Activated naive CD4-positive, alpha-beta T cell treated with anti-CD3 and anti-CD28 coated beads, Interleukin-2, amount 50 U/mL, for 16 hours (primary cell): ENCODE measurements at regions not wholly inside any gene's neighbourhood (a gene's known extent, or its start where the extent isn't known, plus 50 kb on each side); places are given as distances from the start of the nearest gene placed in this dataset.
"Not testable (repeated sequence)": the region's sequence is repeated elsewhere in the genome, so short reads cannot be mapped to it uniquely, and the experiment has no call there.

Experiments used
- DNase-seq: peaks from one replicate; pipeline ENCODE4 v3.0.0-alpha.2; 2020

DNA sequence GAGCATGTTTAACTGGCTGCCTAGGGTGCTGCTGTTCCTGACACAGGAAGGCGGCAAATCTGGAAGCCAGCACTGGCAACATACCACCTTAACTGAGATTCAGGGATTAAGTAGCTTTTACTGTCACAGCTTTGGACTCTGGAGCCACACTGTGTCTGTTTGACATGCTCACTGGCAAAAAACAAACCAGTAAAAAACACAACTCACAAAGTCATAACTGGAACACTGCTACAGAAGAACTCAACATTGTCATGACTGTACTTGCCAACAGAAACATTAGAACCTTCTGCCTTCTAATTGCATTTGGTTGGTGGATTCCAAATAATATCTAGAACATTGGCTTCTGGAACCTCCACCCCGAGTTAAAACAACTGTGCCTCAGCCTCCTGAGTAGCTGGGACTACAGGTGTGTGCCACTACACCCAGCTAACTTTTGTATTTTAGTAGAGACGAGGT lies 117.6 kb downstream of the TTC6 start:
- DNase-seq: no peak

DNA sequence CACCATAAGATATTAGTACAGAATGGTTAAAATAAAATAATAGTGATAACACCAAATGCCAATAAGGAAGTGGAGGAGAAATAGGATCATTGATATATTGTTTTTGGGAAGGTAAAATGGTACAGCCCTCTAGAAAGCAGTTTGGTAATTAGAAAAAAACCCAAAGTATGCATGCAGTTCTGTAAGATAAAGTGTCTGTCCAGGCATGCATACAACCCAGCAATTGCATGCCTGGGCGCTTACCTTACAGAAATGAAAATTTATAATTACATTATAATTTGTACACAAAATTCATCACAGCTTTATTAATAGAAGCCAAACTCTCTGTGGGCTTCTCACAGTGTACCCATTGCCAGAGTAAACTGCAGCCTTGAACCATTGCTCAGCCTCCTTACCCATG lies 124.7 kb downstream of the TTC6 start:
- no peak for DNase-seq

DNA sequence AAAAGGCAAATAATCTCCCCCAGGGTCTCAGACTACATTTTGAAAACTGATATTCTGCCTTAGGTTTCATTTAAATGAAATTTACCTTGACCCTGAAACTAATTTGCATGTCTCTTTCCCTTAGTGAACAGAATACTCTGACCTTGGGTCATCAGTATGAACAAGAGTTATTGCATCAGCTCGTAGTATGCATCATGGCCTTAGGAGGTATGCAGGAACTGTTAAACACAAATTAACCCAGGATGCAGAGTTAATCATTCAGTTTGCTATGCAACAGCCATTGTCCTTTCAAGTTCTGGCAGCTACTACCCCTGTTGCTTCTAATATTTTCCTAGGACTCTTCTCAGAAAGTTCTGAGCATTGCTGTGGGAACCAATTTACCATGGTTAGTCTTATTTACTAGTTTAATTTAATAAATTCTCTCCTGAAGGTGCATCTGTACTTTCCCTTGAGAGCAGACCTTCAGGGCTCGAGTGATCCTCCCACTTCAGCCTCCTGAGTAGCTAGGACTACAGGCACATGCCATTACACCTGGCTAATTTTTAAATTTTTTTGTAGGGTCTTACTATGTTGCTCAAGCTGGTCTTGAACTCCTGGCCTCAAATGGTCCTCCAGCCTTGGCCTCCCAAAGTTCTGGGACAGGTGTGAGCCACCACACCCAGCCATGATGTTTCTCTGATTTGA lies 126.7 kb downstream of the TTC6 start:
- DNase-seq: no peak

DNA sequence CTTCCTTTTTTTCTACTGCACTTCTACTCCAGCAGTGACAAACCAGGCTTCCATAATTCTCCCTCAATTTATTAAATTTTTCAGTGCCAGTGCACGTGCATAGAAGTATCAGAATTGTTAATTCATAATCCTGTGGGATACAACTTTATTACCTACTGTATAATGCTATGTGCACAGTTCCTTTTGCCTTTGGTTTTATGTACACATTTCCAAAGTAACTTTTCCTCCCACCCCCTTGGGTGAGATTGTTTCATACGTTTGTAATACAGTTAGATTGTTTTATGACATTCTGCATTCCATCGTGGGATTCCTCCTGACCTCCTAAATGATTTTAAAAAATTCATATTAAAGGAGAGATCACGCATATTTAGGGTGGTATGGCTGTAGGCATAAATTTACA lies 128.1 kb downstream of the TTC6 start:
- no peak for DNase-seq

DNA sequence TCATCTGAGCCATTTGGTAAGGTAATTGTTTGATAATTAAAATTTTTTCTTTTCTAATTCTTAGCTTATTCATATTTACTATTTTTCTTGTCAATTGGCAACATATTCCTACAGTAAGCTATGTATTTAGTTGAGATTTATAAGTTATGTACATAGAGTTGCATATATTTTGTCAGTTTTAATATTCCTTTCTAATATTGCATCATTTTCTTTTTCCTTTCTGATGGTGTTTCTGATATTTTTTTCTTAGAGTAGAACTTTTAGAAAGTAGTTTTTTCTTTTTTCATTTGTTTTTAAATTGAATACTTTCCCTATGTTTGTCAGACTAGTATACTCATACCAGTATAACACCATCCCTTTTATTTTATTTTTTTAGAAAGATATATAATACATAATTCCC lies 131.3 kb downstream of the TTC6 start:
- DNase-seq: no peak

DNA sequence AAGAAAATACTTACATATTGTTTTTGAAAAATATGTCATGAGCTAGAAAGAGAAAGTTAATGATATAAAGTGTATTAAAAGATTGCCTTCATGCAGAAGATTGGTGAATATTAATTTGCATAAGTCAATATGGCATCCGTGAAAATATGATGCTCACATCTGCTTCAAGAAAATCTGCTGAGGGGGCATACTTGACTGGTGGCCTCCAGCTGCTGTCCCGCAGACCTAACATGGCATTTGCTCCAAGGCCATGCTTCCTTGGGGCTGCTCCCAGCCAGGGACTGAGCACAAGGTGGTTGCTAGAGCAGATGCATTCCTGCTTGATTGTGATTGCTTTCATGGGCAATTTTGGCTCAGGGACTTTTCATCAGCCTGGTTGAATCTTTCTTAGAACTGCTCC lies 133.8 kb downstream of the TTC6 start:
- DNase-seq: no peak

DNA sequence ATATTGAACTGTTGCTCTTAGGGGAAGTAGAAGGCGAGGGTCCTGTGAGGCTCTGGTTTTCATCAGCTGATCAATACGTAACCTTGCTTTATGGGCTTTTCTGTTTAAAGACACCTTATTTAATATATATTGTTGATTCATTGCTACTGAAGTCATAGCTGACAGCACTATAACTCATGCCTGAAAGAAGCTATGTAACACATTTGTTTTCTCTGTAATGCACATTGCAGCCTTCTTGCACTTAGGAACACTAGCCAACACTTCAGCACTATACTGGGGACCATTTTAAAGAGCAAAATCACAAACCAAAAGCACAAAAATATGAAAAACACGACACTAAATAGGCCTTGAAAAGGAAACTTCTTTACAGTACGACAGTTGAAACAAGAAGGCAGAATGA lies 135.7 kb downstream of the TTC6 start:
- no peak for DNase-seq

DNA sequence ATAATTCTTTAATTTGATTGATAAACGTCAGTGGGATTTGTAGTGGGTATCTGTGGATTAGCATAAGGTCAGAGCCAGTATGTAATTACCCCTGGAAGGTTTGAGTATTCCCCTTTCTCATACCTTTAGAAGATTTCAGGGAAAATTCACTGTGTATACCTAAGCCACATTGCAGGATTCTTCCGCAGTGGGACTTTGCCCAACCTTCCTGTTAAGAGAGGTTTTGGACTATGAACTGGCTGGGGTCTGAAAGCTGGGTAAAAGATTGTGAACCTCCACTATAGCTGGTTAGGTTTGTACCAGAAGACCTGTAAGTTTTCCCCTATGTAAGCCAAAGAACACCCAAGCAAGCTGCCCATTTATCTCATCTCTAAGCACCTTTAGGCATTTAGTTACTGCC lies 150.2 kb downstream of the TTC6 start:
- DNase-seq: no peak

DNA sequence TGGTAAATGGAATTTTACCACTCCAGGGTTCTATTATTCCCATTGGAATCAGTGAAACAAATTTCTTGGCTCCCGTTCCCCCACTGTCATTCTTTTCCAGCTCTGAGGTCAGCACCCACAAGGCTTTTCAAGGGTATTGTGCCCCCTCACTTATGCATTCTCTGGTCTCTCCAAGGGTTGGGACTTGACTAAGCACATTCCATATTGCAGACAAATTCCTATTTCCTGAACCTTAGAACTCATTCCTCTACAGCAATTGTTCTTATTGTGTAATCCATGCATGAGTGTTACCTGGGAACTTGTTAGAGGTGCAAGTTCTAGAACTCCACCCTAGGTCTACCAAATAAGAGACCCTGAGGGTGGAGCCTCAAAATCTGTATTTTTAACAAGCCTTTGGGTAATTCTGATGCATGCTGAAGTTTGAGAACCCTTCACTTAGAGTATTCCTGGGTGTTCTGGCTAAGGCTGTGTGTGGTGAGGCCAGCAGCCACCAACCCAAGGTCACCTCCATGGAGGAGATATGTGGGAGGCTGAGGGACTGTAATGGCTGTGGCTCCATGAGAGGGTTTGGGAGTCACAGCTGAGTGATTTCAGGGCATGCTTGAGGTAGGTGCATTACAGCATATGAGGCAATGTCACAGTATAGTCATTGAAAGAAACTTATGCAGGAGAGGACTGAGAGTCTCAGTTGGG lies 150.9 kb downstream of the TTC6 start:
- DNase-seq: no peak

DNA sequence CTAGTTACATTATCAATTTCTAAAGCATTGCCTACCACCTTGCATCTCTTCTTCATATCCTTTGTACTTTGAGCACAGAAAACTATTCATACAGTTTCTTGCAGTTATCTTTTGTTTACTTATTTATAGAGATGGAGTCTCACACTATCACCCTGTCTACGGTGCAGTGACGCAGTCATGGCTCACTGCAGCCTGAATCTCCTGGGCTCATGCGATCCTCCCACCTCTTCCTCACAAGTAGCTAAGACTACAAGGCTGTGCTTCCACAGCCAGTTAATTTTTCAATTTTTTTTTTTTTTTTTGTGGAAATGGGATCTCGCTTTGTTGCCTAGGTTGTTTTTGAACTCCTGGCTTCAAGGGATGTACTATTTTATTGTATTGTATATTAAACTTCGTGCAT lies 158.0 kb downstream of the TTC6 start:
- DNase-seq: no peak

DNA sequence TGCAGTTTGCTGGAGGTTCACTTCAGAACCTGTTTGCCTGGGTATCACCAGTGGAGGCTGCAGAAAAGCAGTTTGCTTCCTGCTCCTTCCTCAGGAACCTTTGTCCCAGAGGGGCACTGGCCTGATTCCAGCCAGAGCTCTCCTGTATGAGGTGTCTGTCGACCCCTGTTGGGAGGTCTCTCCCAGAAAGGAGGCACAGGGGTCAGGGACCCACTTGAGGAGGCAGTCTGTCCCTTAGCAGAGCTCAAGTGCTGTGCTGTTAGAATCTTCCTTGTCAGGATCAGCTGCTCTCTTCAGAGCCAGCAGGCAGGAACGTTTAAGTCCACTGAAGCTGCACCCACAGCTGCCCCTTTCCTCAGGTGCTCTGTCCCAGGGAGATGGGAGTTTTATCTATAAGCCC lies 164.8 kb downstream of the TTC6 start:
- DNase-seq: not testable (repeated sequence)

DNA sequence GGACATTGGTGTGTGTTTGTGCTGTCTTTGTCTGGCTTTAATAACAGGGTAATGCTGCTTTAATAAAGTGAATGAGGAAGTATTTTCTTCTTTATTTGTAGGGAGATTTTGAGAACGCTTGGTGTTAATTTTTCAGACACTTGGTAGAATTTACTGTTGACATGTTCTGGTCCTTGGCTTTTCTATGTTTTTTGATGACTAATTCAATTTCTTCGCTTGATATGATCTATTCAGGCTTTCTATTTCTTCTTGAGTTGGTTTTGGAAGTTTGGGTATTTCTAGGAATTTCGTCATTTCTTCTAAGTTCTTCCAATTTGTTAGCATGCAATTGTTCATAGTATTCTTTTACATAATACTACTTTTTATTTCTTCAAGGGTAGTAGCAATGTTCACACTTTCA lies 167.8 kb downstream of the TTC6 start:
- DNase-seq: no peak

DNA sequence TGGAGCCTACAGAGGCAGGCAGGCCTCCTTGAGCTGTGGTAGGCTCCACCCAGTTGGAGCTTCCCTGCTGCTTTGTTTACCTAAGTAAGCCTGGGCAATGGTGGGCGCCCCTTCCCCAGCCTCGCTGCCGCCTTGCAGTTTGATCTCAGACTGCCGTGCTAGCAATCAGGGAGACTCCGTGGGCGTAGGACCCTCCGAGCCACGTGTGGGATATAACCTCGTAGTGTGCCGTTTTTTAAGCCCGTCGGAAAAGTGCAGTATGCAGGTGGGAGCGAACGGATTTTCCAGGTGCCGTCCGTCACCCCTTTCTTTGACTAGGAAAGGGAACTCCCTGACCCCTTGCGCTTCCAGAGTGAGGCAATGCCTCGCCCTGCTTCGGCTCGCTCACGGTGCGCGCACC lies 176.9 kb downstream of the TTC6 start:
- not testable (repeated sequence) for DNase-seq

DNA sequence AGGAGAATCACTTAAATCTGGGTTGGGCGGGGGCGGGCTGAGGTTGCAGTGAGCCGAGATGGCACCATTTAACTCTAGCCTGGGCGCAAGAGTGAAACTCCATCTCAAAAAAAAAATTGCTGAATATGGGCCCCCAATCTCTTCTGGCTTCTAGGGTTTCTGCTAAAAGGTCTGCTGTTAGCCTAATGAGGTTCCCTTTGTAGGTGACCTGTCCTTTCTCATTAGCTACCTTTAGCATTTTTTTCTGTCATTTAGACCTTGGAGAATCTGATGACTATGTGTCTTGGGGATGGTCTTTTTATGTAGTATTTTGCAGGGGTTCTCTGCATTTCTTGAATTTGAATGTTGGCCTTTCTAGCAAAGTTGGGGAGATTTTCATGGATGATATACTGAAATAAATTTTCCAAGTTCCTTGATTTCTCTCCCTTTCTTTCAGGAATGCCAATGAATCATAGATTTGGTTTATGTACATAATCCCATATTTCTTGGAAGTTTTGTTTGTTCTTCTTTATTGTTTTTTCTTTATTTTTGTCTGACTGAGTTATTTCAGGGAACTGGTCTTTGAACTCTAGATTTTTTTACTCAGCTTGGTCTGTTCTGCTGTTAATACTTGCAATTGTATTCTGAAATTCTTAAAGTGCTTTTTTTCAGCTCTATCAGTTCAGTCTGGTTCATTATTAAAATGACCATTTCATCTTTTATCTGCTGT lies 181.5 kb downstream of the TTC6 start:
- no peak for DNase-seq

DNA sequence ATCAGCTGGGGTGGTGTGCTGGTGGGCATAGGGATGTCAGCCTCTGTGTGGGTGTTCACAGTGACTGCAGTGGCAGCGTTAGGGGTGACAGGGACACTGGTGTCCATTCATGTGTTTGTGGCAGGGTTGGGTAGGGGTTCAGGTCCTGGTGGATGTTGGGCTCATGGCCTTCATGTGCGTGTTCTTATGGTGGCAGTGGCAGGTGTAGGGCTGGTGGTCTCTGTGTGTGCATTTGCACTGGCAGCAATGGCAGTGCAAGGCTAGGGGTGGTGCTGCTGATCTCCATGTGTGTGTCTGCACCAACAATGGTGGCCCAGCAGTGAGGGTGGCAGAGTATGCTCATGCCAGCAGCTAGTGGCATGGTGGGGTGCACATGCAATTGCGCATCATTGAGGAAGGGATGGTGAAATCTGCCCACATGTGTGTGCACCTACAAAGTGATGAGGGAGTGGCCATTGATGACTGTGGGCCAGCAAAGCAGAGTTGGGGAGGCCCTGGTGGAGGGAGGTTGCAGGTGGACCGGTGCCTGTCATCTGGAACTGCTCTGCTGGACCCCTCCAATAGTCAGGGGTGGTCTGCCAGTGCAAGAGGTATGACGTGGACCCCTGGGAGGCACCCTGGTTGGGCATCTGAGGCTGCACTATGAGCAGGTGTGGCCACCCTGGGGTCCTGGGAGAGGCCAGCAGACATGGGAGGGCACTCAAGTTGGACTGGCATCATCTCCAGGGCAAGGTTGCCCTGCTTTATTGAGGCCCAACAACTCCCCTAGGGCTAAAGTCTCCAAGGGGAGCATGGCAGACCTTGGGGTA lies 182.9 kb downstream of the TTC6 start:
- DNase-seq: no peak

DNA sequence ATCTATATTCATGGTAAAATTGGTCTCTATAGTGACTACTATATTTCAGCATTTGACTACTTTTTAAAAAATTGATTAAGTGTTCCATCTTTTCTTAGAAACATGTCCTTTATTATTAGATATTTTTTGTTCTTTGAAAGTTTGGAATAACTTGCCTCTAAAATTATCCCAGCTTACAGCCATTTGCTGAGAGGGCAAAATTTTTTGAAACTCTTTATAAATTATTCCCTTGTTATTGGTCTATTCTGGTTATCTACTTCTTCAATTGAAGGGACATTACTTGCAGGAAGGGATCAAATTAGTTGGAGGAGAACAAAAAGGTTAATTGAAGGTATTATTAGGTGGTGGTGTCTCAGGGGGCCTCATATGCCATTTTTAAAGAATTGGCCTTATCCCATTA lies 184.1 kb downstream of the TTC6 start:
- DNase-seq: no peak

DNA sequence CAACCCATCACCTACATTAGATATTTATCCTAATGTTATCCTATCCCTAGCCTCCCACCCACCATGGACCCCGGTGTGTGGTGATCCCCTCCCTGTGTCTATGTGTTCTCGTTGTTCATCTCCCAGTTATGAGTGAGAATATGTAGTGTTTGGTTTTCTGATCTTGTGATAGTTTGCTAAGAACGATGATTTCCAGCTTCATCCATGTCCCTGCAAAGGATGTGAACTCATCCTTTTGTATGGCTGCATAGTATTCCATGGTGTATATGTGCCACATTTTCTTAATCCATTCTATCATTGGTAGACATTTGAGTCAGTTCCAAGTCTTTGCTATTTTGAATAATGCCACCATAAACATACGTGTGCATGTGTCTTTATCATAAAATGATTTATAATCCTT lies 185.3 kb downstream of the TTC6 start:
- DNase-seq: not testable (repeated sequence)

DNA sequence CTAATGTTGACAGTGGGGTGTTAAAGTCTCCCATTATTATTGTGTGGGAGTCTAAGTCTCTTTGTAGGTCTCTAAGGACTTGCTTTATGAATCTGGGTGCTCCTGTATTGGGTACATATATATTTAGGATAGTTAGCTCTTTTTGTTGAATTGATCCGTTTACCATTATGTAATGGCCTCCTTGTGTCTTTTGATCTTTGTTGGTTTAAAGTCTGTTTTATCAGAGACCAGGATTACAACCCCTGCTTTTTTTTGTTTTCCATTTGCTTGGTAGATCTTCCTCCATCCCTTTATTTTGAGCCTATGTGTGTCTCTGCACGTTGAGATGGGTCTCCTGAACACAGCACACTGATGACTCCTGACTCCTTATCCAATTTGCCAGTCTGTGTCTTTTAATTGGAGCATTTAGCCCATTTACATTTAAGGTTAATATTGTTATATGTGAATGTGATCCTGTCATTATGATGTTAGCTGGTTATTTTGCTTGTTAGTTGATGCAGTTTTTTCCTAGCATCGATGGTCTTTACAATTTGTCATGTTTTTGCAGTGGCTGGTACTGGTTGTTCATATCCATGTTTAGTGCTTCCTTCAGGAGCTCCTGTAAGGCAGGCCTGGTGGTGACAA lies 188.9 kb downstream of the TTC6 start:
- DNase-seq: not testable (repeated sequence)

DNA sequence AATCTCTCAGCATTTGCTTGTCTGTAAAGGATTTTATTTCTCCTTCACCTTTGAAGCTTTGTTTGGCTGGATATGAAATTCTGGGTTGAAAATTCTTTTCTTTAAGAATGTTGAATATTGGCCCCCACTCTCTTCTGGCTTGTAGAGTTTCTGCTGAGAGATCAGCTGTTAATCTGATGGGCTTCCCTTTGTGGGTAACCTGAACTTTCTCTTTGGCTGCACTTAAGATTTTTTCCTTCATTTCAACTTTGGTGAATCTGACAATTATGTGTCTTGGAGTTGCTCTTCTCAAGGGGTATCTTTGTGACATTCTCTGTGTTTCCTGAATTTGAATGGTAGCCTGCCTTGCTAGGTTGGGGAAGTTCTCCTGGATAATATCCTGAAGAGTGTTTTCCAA lies 189.4 kb downstream of the TTC6 start:
- not testable (repeated sequence) for DNase-seq

DNA sequence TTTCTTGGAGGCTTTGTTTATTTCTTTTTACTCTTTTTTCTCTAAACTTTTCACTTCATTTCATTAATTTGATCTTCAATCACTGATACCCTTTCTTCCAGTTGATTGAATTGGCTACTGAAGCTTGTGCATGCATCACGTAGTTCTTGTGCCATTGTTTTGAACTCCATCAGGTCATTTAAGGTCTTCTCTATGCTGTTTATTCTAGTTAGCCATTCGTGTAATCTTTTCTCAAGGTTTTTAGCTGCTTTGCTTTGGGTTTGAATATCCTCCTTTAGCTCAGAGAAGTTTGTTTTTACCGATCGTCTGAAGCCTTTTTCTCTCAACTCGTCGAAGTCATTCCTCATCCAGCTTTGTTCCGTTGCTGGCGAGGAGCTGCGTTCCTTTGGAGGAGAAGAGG lies 189.9 kb downstream of the TTC6 start:
- DNase-seq: not testable (repeated sequence)

DNA sequence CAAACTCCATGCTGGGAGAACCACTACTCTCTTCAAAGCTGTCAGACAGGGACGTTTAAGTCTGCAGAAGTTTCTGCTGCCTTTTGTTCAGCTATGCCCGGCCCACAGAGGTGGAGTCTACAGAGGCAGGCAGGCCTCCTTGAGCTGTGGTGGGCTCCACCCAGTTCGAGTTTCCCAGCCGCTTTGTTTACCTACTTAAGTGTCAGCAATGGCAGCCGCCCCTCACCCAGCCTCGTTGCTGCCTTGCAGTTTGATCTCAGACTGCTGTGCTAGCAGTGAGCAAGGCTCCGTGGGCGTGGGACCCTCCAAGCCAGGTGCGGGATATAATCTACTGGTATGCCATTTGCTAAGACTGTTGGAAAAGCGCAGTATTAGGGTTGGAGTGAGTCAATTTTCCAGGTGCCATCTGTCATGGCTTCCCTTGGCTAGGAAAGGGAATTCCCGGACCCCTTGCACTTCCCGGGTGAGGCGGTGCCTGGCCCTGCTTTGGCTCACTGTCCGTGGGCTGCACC lies 190.7 kb downstream of the TTC6 start:
- not testable (repeated sequence) for DNase-seq

DNA sequence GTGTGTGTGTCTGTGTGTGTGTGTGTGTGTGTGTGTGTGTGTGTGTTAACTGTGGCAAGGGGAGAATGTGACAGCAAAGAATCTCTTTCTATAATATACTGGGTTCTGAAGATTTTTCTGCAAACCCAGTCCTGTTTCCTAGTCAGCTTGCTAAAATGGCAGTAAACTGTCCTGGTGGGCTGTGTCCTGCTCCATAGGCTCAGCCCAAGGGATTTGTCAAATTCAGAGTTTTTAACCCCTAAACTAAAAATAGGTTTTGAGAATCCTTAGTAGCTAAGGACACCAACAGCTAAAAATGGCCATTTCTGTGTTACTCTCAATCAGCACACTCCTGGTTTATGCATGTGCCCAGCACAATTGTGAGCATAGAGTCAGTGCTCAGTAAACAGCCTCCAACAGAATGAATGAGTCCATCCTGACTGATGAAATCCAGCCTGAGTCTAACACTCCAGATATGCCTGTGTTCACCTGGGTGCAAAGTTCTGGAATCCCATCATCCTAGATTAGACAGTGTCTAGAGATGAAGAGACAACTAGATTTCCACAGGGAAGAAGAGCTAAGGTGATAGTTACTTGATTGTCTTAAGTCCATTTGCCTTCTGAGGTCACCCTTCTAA lies 192.6 kb downstream of the TTC6 start:
- DNase-seq: no peak
